HEK293 (cell line): ENCODE measurements at regions not wholly inside any gene's neighbourhood (a gene's known extent, or its start where the extent isn't known, plus 50 kb on each side); places are given as distances from the start of the nearest gene placed in this dataset.

Experiments used
- CTCF ChIA-PET: fragments of 350-600 bp; formaldehyde crosslinking; extraction: SDS; loops from one replicate; lab custom pipeline; 2021; ENCODE audit warnings: antibody characterized with exemption; lab: Yijun Ruan, JAX
- POLR2A ChIA-PET: fragments of 300-600 bp; formaldehyde crosslinking; extraction: SDS; loops from one replicate; lab custom pipeline; 2020; ENCODE audit warnings: antibody characterized with exemption, inconsistent platforms; lab: Yijun Ruan, JAX
- H3K27ac ChIP-seq: fragments of 200-500 bp; sonication (Bioruptor generic); 2 replicates; pipeline ENCODE4 v1.5.1; 2014; ENCODE audit warnings: low read depth, low read length, control low read depth, inconsistent platforms; ENCODE audit errors: extremely low read depth
- H3K36me3 ChIP-seq, 2 experiments: fragments of 200-500 bp in 1 of 2; sonication (Bioruptor generic) in 1 of 2; 1 replicate in 1 of 2; 2 replicates in 1 of 2; pipeline ENCODE4 v1.5.1; 2014 to 2017; ENCODE audit warnings: inconsistent platforms in 2 of 2, low read length in 2 of 2; ENCODE audit not compliant: control insufficient read depth in 2 of 2, insufficient read depth in 1 of 2
- H3K4me1 ChIP-seq: fragments of 200-500 bp; sonication (Bioruptor generic); 2 replicates; pipeline ENCODE4 v1.5.1; 2014; ENCODE audit warnings: mild to moderate bottlenecking, low read length, inconsistent platforms; ENCODE audit not compliant: control insufficient read depth, insufficient read depth
- H3K4me3 ChIP-seq: 2 replicates; pipeline ENCODE4 v1.5.1; 2011; ENCODE audit warnings: low read depth, mild to moderate bottlenecking, control low read depth, low read length, moderate library complexity
- H3K9me3 ChIP-seq: fragments of 200-500 bp; sonication (Bioruptor generic); 2 replicates; pipeline ENCODE4 v1.5.1; 2014; ENCODE audit warnings: low read depth, low read length, inconsistent platforms; ENCODE audit not compliant: control insufficient read depth, insufficient read depth
- EGR2 ChIP-seq: fragments of 450-650 bp; formaldehyde crosslinking; IDR thresholded peaks from 2 replicates; pipeline ENCODE4 v1.5.1; 2016; ENCODE audit warnings: low read depth, missing biosample characterization, missing genetic modification characterization
- GLIS1 ChIP-seq: fragments of 450-650 bp; formaldehyde crosslinking; IDR thresholded peaks from 2 replicates; pipeline ENCODE4 v1.5.1; 2016; ENCODE audit warnings: missing biosample characterization, missing genetic modification characterization
- HIC1 ChIP-seq: fragments of 450-650 bp; formaldehyde crosslinking; IDR thresholded peaks from 2 replicates; pipeline ENCODE4 v1.5.1; 2016; ENCODE audit warnings: missing biosample characterization, missing genetic modification characterization
- OSR2 ChIP-seq: fragments of 450-650 bp; formaldehyde crosslinking; IDR thresholded peaks from 2 replicates; pipeline ENCODE4 v1.5.1; 2016; ENCODE audit warnings: missing biosample characterization, missing genetic modification characterization
- PBX3 ChIP-seq: sonication (generic); formaldehyde crosslinking; IDR thresholded peaks from 2 replicates; pipeline ENCODE4 v1.8.1; 2022; ENCODE audit warnings: mild to moderate bottlenecking, moderate library complexity, missing genetic modification reagents
- PRDM1 ChIP-seq: fragments of 450-650 bp; formaldehyde crosslinking; IDR thresholded peaks from 2 replicates; pipeline ENCODE4; 2016; ENCODE audit warnings: missing biosample characterization, missing genetic modification characterization
- PRDM10 ChIP-seq: fragments of 450-650 bp; formaldehyde crosslinking; IDR thresholded peaks from 2 replicates; pipeline ENCODE4 v1.5.1; 2016; ENCODE audit warnings: missing biosample characterization, missing genetic modification characterization
- SCRT1 ChIP-seq: fragments of 450-650 bp; formaldehyde crosslinking; IDR thresholded peaks from 2 replicates; pipeline ENCODE4 v1.5.1; 2016; ENCODE audit warnings: missing biosample characterization, missing genetic modification characterization, borderline replicate concordance
- ZBTB1 ChIP-seq: fragments of 450-650 bp; formaldehyde crosslinking; IDR thresholded peaks from 2 replicates; pipeline ENCODE4 v1.5.1; 2016; ENCODE audit warnings: missing biosample characterization, missing genetic modification characterization
- ZEB2 ChIP-seq: fragments of 450-650 bp; formaldehyde crosslinking; IDR thresholded peaks from 2 replicates; pipeline ENCODE4 v1.5.1; 2016; ENCODE audit warnings: missing biosample characterization, missing genetic modification characterization
- ZNF311 ChIP-seq: fragments of 450-650 bp; formaldehyde crosslinking; IDR thresholded peaks from 2 replicates; pipeline ENCODE4 v1.5.1; 2017; ENCODE audit warnings: missing biosample characterization, missing genetic modification characterization, borderline replicate concordance
- ZNF394 ChIP-seq: fragments of 450-650 bp; formaldehyde crosslinking; IDR thresholded peaks from 2 replicates; pipeline ENCODE4 v1.5.1; 2016; ENCODE audit warnings: missing biosample characterization, missing genetic modification characterization, mild to moderate bottlenecking, moderate library complexity, borderline replicate concordance
- ZNF398 ChIP-seq: fragments of 450-650 bp; formaldehyde crosslinking; IDR thresholded peaks from 2 replicates; pipeline ENCODE4 v1.5.1; 2017; ENCODE audit warnings: missing biosample characterization, missing genetic modification characterization
- ZNF433 ChIP-seq: fragments of 450-650 bp; formaldehyde crosslinking; IDR thresholded peaks from 2 replicates; pipeline ENCODE4 v1.5.1; 2016; ENCODE audit warnings: missing biosample characterization, missing genetic modification characterization, low read depth
- ZNF596 ChIP-seq: fragments of 450-650 bp; IDR thresholded peaks from 2 replicates; pipeline ENCODE4 v1.5.0; 2018; ENCODE audit warnings: missing biosample characterization, mild to moderate bottlenecking, missing genetic modification characterization, moderate library complexity
- ZNF600 ChIP-seq: fragments of 450-650 bp; formaldehyde crosslinking; IDR thresholded peaks from 2 replicates; pipeline ENCODE4 v1.5.1; 2016; ENCODE audit warnings: missing biosample characterization, missing genetic modification characterization
- ZNF626 ChIP-seq: fragments of 450-650 bp; sonication (Bioruptor Pico); formaldehyde crosslinking; IDR thresholded peaks from 2 replicates; pipeline ENCODE4 v1.5.1; 2018; ENCODE audit warnings: missing biosample characterization, missing genetic modification characterization, inconsistent platforms
- ZNF629 ChIP-seq: fragments of 450-650 bp; formaldehyde crosslinking; IDR thresholded peaks from 2 replicates; pipeline ENCODE4 v1.5.1; 2017; ENCODE audit warnings: missing biosample characterization, missing genetic modification characterization
- ZNF639 ChIP-seq: fragments of 450-650 bp; formaldehyde crosslinking; IDR thresholded peaks from 2 replicates; pipeline ENCODE4 v1.5.1; 2016; ENCODE audit warnings: missing biosample characterization, missing genetic modification characterization
- ZNF704 ChIP-seq: fragments of 450-650 bp; formaldehyde crosslinking; IDR thresholded peaks from 2 replicates; pipeline ENCODE4 v1.5.1; 2016; ENCODE audit warnings: missing biosample characterization, missing genetic modification characterization
- ZNF792 ChIP-seq: fragments of 450-650 bp; formaldehyde crosslinking; IDR thresholded peaks from 2 replicates; pipeline ENCODE4 v1.5.1; 2016; ENCODE audit warnings: missing biosample characterization, missing genetic modification characterization
- ZSCAN23 ChIP-seq: fragments of 450-650 bp; formaldehyde crosslinking; IDR thresholded peaks from 2 replicates; pipeline ENCODE4 v1.5.1; 2016; ENCODE audit warnings: missing biosample characterization, missing genetic modification characterization
- TF ChIP-seq, protein P1 (sequence below): fragments of 450-650 bp; formaldehyde crosslinking; IDR thresholded peaks from 2 replicates; pipeline ENCODE4 v1.5.1; 2017; ENCODE audit warnings: missing biosample characterization, missing genetic modification characterization

DNA sequence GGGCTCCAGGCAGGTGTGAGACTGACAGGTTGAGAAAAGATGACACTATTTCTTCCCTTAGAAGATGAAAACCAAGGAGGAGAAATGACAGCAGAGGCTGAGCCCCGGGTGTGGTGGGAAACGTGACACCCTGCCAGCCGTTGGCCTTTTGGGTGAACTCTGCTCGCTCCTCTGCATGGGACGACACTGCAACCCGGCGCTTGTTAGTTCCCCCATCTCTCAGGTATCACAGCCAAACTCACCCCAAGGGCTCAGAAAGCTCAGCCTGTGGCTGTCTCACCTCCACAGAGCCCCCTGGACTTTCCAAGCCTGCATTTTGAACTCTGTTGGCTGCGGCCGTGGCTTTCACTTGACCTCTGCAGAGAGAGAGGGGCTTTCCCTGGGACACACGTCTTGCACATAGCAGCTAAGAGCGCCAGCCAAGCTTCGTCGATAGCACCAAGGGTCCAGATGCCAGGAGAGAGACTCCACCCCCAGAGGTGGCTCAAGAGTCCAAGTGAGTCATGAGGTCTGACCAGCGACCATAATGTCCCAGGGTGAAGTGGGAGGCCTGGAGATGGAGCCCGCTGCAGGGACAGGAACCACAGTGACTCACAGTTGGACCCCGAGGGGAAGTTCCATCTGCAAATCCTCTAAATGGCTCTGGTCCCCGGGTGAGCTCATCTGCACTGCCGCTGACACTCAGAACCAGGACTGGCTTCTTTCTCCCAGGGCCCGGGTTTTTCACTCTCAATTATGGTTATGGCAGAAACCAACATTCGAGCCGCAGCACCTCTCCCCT, 301.9 kb downstream of the SOX9 start:
- Histone ChIP-seq H3K36me3 (no peaks in the 10 kb centered on the region), H3K4me3 (no peak overlapping the region), H3K4me1 (peaks cover 19% of the 10 kb centered on the region; the same call in 1 of the 2 replicates), H3K9me3 (peaks cover 4% of the 10 kb centered on the region), H3K27ac (no peak overlapping the region; the same call in 1 of the 2 replicates)
- CTCF ChIA-PET: interaction anchor here (0.6 to 1.3 kb wide), 7 partner anchors 12 to 1655 kb away, joined by 3 to 7 read pairs (median 3); no protein-coding TSS in a partner anchor
- POLR2A ChIA-PET: interaction anchor here (0.7 to 1.8 kb wide), 4 partner anchors 10 to 302 kb away, joined by 3 to 7 read pairs (median 5); partner anchors contain the start of gene SOX9
- TF ChIP-seq PBX3 (no peak), GLIS1 (tag by site-specific recombination) (peak; percentile 18), PRDM1 (tag by site-specific recombination) (0 out of 2 replicates have a peak, but pooled peaks have one; percentile 22), ZNF704 (no peak), ZBTB1 (no peak), ZNF596 (tag by site-specific recombination) (no peak), ZSCAN23 (no peak), ZEB2 (tag by site-specific recombination) (0 out of 2 replicates have a peak, but pooled peaks have one; percentile 26), ZNF639 (tag by site-specific recombination) (0 out of 2 replicates have a peak, but pooled peaks have one; percentile 13), ZNF433 (tag by site-specific recombination) (no peak), HIC1 (tag by site-specific recombination) (peak; percentile 45; the same call in 1 of the 2 replicates), ZNF394 (tag by site-specific recombination) (0 out of 2 replicates have a peak, but pooled peaks have one; percentile 21), ZNF398 (tag by site-specific recombination) (no peak), EGR2 (tag by site-specific recombination) (no peak), OSR2 (tag by site-specific recombination) (no peak), ZNF629 (tag by site-specific recombination) (peak; percentile 35; the same call in 1 of the 2 replicates), ZNF626 (tag by site-specific recombination) (no peak), ZNF311 (tag by site-specific recombination) (no peak), SCRT1 (no peak), ZNF600 (0 out of 2 replicates have a peak, but pooled peaks have one; percentile 74), PRDM10 (tag by site-specific recombination) (peak; percentile 68), ZNF792 (tag by site-specific recombination) (no peak)
- TF ChIP-seq, protein P1, sequence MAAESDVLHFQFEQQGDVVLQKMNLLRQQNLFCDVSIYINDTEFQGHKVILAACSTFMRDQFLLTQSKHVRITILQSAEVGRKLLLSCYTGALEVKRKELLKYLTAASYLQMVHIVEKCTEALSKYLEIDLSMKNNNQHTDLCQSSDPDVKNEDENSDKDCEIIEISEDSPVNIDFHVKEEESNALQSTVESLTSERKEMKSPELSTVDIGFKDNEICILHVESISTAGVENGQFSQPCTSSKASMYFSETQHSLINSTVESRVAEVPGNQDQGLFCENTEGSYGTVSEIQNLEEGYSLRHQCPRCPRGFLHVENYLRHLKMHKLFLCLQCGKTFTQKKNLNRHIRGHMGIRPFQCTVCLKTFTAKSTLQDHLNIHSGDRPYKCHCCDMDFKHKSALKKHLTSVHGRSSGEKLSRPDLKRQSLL (tag by site-specific recombination): peak; percentile 64; the same call in 1 of the 2 replicates
